ENCODE measurements at regions not wholly inside any gene's neighbourhood (a gene's known extent, or its start where the extent isn't known, plus 50 kb on each side); places are given as distances from the start of the nearest gene placed in this dataset.

DNA sequence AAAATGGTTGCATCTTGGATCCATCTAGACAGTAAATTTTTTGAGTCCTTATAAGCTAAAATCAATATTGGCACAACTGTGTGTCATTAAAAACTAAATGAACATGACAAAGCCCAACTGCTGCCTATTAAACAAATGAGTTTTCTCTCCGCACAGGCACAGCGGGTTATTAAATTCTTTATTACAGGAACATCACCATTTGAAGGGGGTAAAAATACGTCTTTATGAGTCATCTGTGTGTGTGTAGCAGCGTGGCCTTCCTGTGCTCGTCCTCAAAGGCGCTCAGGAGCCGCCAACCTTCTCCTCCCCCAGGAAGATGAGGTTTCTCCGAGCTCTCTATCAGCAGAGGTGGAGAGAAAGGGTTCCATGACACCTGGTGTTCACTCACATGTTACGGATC is 62.6 kb upstream of the SDK2 start:
- TF ChIP-seq FOXP2 (optimal IDR thresholded peaks at IDR 0.05; ENCODE audit: borderline replicate concordance, extremely low read depth, extremely low read length, insufficient read depth): no peak
- no peak for TF ChIP-seq SIN3A (IDR thresholded peaks at IDR 0.05; ENCODE audit: borderline replicate concordance, insufficient read depth, low read length)
- TF ChIP-seq POLR2AphosphoS5 (IDR thresholded peaks at IDR 0.05; ENCODE audit: low read depth, low read length): no peak
- TF ChIP-seq TAF1 (IDR thresholded peaks at IDR 0.05; ENCODE audit: borderline replicate concordance, insufficient read depth, low read length): no peak
- TF ChIP-seq, protein P1, sequence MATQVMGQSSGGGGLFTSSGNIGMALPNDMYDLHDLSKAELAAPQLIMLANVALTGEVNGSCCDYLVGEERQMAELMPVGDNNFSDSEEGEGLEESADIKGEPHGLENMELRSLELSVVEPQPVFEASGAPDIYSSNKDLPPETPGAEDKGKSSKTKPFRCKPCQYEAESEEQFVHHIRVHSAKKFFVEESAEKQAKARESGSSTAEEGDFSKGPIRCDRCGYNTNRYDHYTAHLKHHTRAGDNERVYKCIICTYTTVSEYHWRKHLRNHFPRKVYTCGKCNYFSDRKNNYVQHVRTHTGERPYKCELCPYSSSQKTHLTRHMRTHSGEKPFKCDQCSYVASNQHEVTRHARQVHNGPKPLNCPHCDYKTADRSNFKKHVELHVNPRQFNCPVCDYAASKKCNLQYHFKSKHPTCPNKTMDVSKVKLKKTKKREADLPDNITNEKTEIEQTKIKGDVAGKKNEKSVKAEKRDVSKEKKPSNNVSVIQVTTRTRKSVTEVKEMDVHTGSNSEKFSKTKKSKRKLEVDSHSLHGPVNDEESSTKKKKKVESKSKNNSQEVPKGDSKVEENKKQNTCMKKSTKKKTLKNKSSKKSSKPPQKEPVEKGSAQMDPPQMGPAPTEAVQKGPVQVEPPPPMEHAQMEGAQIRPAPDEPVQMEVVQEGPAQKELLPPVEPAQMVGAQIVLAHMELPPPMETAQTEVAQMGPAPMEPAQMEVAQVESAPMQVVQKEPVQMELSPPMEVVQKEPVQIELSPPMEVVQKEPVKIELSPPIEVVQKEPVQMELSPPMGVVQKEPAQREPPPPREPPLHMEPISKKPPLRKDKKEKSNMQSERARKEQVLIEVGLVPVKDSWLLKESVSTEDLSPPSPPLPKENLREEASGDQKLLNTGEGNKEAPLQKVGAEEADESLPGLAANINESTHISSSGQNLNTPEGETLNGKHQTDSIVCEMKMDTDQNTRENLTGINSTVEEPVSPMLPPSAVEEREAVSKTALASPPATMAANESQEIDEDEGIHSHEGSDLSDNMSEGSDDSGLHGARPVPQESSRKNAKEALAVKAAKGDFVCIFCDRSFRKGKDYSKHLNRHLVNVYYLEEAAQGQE (IDR thresholded peaks at IDR 0.05; ENCODE audit: insufficient read depth in 1 of 2, low read depth in 2 of 2, low read length in 2 of 2): no peak

DNA sequence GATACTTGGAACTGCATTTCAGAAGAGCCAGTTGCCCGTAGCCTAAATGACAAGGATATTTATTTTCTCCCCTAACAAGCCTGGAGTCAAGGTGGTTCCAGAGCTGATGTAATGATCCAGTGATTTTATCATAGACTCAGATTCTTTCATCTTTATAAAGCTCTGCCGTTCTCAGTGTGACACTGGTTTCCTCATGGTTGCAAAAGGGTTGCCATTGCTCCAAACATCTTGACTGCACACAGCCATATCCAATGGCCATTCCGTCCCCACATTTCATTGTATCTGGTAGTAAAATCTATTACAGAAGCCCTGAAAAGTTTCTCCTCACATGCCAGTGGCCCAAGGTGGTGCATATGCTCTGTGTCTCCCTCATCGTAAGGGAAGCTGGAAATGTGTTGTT is 63.1 kb upstream of the SDK2 start:
- no peak for TF ChIP-seq TAF1 (IDR thresholded peaks at IDR 0.05; ENCODE audit: borderline replicate concordance, insufficient read depth, low read length)
- no peak for TF ChIP-seq SIN3A (IDR thresholded peaks at IDR 0.05; ENCODE audit: borderline replicate concordance, insufficient read depth, low read length)
- no peak for TF ChIP-seq FOXP2 (optimal IDR thresholded peaks at IDR 0.05; ENCODE audit: borderline replicate concordance, extremely low read depth, extremely low read length, insufficient read depth)
- no peak for TF ChIP-seq POLR2AphosphoS5 (IDR thresholded peaks at IDR 0.05; ENCODE audit: low read depth, low read length)
- TF ChIP-seq, protein P1 (IDR thresholded peaks at IDR 0.05; ENCODE audit: insufficient read depth in 1 of 2, low read depth in 2 of 2, low read length in 2 of 2): no peak

DNA sequence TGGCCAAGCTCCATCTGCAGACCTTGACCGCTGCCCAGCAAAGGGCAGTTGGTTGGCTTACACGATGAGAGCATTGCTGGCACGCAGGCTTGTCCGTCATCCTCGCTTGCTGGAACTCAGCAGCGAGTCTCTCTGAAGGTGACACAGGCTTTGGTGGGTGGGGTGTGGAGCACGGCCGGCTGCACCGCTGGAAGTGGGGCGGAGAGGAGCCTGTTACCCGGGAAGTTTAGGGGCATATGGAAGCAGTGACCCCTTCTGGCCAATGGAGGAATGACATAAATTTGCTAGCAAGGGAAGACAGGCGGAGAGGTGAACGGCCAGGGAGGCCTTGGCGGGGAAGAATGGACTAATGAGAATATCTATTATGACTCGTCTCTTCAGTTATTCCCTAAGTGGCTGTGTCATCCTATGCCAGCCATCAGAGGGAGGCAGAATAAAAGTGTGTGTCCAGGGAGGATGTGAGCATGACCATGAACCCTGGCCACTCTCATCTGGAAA is 65.9 kb upstream of the SDK2 start:
- TF ChIP-seq TAF1 (IDR thresholded peaks at IDR 0.05; ENCODE audit: borderline replicate concordance, insufficient read depth, low read length) (no peak), SIN3A (IDR thresholded peaks at IDR 0.05; ENCODE audit: borderline replicate concordance, insufficient read depth, low read length) (no peak), FOXP2 (optimal IDR thresholded peaks at IDR 0.05; ENCODE audit: borderline replicate concordance, extremely low read depth, extremely low read length, insufficient read depth) (no peak), POLR2AphosphoS5 (IDR thresholded peaks at IDR 0.05; ENCODE audit: low read depth, low read length) (no peak)
- TF ChIP-seq, protein P1 (IDR thresholded peaks at IDR 0.05; ENCODE audit: insufficient read depth in 1 of 2, low read depth in 2 of 2, low read length in 2 of 2): no peak

DNA sequence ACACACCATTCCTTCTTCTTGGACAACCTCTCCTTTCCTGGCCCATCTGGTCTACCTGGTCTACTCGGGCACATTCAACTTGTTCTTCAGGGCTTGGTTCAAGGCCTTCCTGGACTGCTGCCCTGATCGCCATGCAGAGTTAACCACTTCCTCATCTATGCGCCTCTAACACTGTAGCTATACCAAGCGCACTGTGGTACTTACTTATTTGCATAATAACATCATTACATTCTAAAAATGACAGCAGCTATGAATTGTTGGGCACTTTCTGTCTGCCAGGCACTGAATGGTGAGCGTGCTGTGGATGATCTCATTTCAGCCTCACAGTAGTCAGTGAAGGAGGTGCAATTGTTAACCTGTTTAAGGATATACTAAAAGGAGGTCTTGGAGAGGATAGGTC is 66.9 kb upstream of the SDK2 start:
- TF ChIP-seq TAF1 (IDR thresholded peaks at IDR 0.05; ENCODE audit: borderline replicate concordance, insufficient read depth, low read length): no peak
- TF ChIP-seq, protein P1 (IDR thresholded peaks at IDR 0.05; ENCODE audit: insufficient read depth in 1 of 2, low read depth in 2 of 2, low read length in 2 of 2): no peak
- TF ChIP-seq SIN3A (IDR thresholded peaks at IDR 0.05; ENCODE audit: borderline replicate concordance, insufficient read depth, low read length): no peak
- no peak for TF ChIP-seq POLR2AphosphoS5 (IDR thresholded peaks at IDR 0.05; ENCODE audit: low read depth, low read length)

DNA sequence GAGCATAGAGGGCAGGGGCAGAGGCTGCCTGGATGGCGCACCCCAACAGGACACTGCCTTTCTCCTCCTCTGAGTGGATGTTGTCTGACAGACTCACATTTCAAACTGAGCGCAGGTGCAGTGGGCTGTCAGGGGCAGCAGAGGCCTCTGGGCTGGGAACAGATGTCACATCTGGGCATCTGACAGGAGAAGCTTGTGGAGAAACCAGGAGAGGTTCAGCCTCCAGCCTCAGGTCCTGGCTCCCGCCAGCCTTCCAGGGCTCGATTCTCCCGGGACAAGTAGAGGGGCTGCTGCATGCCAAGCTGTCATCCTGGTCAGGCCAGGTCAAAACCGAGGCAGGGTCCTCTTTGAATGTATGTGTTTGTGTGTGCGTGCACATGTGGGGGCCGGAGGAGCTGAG is 67.7 kb upstream of the SDK2 start:
- TF ChIP-seq SIN3A (IDR thresholded peaks at IDR 0.05; ENCODE audit: borderline replicate concordance, insufficient read depth, low read length): no peak
- TF ChIP-seq FOXP2 (optimal IDR thresholded peaks at IDR 0.05; ENCODE audit: borderline replicate concordance, extremely low read depth, extremely low read length, insufficient read depth): no peak
- TF ChIP-seq POLR2AphosphoS5 (IDR thresholded peaks at IDR 0.05; ENCODE audit: low read depth, low read length): no peak
- TF ChIP-seq, protein P1 (IDR thresholded peaks at IDR 0.05; ENCODE audit: insufficient read depth in 1 of 2, low read depth in 2 of 2, low read length in 2 of 2): no peak
- TF ChIP-seq TAF1 (IDR thresholded peaks at IDR 0.05; ENCODE audit: borderline replicate concordance, insufficient read depth, low read length): no peak

All from PFSK-1 (cell line).